ENCODE measurements at regions not wholly inside any gene's neighbourhood (a gene's known extent, or its start where the extent isn't known, plus 50 kb on each side); places are given as distances from the start of the nearest gene placed in this dataset.

DNA sequence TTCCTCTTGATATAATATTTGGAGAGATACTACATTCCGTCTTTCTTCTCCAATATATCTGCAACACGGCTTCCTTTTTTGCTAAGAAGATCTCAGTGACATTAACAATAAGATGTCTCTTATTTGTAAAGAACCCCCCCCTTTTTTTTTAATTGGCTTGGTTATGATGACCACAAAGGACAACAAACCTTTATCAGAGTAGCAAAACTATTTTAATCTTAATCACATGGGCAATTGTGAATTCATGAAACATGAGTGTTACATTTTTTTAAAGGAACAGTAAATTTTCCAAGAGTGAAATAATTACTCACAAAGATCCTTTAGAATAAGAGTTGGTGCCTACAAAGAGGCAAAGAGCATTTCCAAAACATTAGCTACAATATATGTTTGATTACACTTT, 554.1 kb downstream of the MAT2B start:
- TF ChIP-seq HNF4A (CRISPR knock-in tag; IDR thresholded peaks at IDR 0.05) (no peak), ASH2L (IDR thresholded peaks at IDR 0.05; ENCODE audit: insufficient read length, low read depth, low read length) (no peak), ZNF446 (CRISPR knock-in tag; IDR thresholded peaks at IDR 0.05) (no peak), SP1 (IDR thresholded peaks at IDR 0.05) (no peak), SP1 (CRISPR knock-in tag; IDR thresholded peaks at IDR 0.05) (no peak), EZH2 (conservative IDR thresholded peaks at IDR 0.05; ENCODE audit: low read depth, low read length) (no peak)
- TF ChIP-seq, protein P1, sequence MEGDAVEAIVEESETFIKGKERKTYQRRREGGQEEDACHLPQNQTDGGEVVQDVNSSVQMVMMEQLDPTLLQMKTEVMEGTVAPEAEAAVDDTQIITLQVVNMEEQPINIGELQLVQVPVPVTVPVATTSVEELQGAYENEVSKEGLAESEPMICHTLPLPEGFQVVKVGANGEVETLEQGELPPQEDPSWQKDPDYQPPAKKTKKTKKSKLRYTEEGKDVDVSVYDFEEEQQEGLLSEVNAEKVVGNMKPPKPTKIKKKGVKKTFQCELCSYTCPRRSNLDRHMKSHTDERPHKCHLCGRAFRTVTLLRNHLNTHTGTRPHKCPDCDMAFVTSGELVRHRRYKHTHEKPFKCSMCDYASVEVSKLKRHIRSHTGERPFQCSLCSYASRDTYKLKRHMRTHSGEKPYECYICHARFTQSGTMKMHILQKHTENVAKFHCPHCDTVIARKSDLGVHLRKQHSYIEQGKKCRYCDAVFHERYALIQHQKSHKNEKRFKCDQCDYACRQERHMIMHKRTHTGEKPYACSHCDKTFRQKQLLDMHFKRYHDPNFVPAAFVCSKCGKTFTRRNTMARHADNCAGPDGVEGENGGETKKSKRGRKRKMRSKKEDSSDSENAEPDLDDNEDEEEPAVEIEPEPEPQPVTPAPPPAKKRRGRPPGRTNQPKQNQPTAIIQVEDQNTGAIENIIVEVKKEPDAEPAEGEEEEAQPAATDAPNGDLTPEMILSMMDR (CRISPR knock-in tag; IDR thresholded peaks at IDR 0.05) = no peak
- TF ChIP-seq, protein P2, sequence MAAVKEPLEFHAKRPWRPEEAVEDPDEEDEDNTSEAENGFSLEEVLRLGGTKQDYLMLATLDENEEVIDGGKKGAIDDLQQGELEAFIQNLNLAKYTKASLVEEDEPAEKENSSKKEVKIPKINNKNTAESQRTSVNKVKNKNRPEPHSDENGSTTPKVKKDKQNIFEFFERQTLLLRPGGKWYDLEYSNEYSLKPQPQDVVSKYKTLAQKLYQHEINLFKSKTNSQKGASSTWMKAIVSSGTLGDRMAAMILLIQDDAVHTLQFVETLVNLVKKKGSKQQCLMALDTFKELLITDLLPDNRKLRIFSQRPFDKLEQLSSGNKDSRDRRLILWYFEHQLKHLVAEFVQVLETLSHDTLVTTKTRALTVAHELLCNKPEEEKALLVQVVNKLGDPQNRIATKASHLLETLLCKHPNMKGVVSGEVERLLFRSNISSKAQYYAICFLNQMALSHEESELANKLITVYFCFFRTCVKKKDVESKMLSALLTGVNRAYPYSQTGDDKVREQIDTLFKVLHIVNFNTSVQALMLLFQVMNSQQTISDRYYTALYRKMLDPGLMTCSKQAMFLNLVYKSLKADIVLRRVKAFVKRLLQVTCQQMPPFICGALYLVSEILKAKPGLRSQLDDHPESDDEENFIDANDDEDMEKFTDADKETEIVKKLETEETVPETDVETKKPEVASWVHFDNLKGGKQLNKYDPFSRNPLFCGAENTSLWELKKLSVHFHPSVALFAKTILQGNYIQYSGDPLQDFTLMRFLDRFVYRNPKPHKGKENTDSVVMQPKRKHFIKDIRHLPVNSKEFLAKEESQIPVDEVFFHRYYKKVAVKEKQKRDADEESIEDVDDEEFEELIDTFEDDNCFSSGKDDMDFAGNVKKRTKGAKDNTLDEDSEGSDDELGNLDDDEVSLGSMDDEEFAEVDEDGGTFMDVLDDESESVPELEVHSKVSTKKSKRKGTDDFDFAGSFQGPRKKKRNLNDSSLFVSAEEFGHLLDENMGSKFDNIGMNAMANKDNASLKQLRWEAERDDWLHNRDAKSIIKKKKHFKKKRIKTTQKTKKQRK (IDR thresholded peaks at IDR 0.05; ENCODE audit: low read length) = no peak
- TF ChIP-seq, protein P3, sequence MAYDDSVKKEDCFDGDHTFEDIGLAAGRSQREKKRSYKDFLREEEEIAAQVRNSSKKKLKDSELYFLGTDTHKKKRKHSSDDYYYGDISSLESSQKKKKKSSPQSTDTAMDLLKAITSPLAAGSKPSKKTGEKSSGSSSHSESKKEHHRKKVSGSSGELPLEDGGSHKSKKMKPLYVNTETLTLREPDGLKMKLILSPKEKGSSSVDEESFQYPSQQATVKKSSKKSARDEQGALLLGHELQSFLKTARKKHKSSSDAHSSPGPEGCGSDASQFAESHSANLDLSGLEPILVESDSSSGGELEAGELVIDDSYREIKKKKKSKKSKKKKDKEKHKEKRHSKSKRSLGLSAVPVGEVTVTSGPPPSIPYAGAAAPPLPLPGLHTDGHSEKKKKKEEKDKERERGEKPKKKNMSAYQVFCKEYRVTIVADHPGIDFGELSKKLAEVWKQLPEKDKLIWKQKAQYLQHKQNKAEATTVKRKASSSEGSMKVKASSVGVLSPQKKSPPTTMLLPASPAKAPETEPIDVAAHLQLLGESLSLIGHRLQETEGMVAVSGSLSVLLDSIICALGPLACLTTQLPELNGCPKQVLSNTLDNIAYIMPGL (CRISPR knock-in tag; IDR thresholded peaks at IDR 0.05; ENCODE audit: borderline replicate concordance in 1 of 2, low read depth in 1 of 2) = no peak
